Endodermal cell (in vitro differentiated cells): ENCODE measurements at regions not wholly inside any gene's neighbourhood (a gene's known extent, or its start where the extent isn't known, plus 50 kb on each side); places are given as distances from the start of the nearest gene placed in this dataset.

Experiments
- DNase-seq: peaks from one replicate; pipeline ENCODE4 v3.0.0-alpha.2; 2017
- H3K27ac ChIP-seq: 2 replicates; pipeline ENCODE4 v1.5.1; 2013; ENCODE audit warnings: mild to moderate bottlenecking, low read depth, low read length, moderate library complexity
- H3K27me3 ChIP-seq: 2 replicates; pipeline ENCODE4 v1.6.1; 2013; ENCODE audit warnings: mild to moderate bottlenecking, low read length, moderate library complexity; ENCODE audit not compliant: insufficient read depth, control insufficient read depth, poor library complexity, severe bottlenecking
- H3K36me3 ChIP-seq: 2 replicates; pipeline ENCODE4 v1.7.0; 2013; ENCODE audit warnings: mild to moderate bottlenecking, low read length, moderate library complexity; ENCODE audit not compliant: control insufficient read depth, insufficient read depth
- H3K4me1 ChIP-seq: one replicate; pipeline ENCODE4 v1.7.0; 2013; ENCODE audit warnings: low read length; ENCODE audit not compliant: control insufficient read depth, insufficient read depth
- H3K4me3 ChIP-seq: 2 replicates; pipeline ENCODE4 v1.5.1; 2013; ENCODE audit warnings: mild to moderate bottlenecking, low read length, moderate library complexity
- H3K9ac ChIP-seq: 2 replicates; pipeline ENCODE4 v1.6.1; 2013; ENCODE audit warnings: mild to moderate bottlenecking, low read length, moderate library complexity; ENCODE audit not compliant: poor library complexity, severe bottlenecking; ENCODE audit errors: extremely low read depth
- H3K9me3 ChIP-seq: 2 replicates; pipeline ENCODE4 v1.6.1; 2013; ENCODE audit warnings: mild to moderate bottlenecking, low read length, moderate library complexity; ENCODE audit not compliant: control insufficient read depth
- H3K27ac Mint-ChIP-seq: 2 replicates; pipeline ENCODE4 v1.8.0; 2020; ENCODE audit warnings: mixed read lengths
- H3K27me3 Mint-ChIP-seq: 2 replicates; pipeline ENCODE4 v1.8.0; 2021; ENCODE audit warnings: mild to moderate bottlenecking, mixed read lengths; ENCODE audit not compliant: insufficient read depth
- H3K36me3 Mint-ChIP-seq: 2 replicates; pipeline ENCODE4 v1.8.0; 2020; ENCODE audit warnings: low read depth, mixed read lengths
- H3K4me1 Mint-ChIP-seq: 2 replicates; pipeline ENCODE4 v1.8.0; 2020; ENCODE audit warnings: mixed read lengths
- H3K4me3 Mint-ChIP-seq: 2 replicates; pipeline ENCODE4 v1.8.0; 2020; ENCODE audit warnings: mild to moderate bottlenecking, moderate library complexity, mixed read lengths
- H3K9me3 Mint-ChIP-seq: 2 replicates; pipeline ENCODE4 v1.8.0; 2020; ENCODE audit warnings: mild to moderate bottlenecking, mixed read lengths
- CTCF ChIP-seq: fragments of 200-600 bp; sonication (generic); conservative IDR thresholded peaks from 2 replicates; pipeline ENCODE4 v1.5.0; 2021; ENCODE audit warnings: antibody characterized with exemption, mild to moderate bottlenecking
- WGBS, 2 experiments: methylation state at CpG; one replicate each; pipeline versions ENCODE4 v1.1.5 to v1.1.7; 2013; ENCODE audit warnings: missing lambda C conversion rate in 2 of 2, mixed read lengths in 1 of 2; ENCODE audit not compliant: insufficient coverage in 1 of 2, insufficient read length in 1 of 2; 5-methylcytosine and 5-hydroxymethylcytosine counted together

- WGBS, 2 experiments: 91 to 92% methylated on average over 12 to 13 of the region's 13 CpGs
- H3K4me1 Mint-ChIP-seq: no peaks in the 10 kb centered on the region
- H3K36me3 Mint-ChIP-seq: no peaks in the 10 kb centered on the region
- no peak overlapping the region for H3K27ac Mint-ChIP-seq
- Histone ChIP-seq H3K27me3 (no peaks in the 10 kb centered on the region), H3K4me3 (no peak overlapping the region), H3K4me1 (no peaks in the 10 kb centered on the region), H3K9me3 (no peaks in the 10 kb centered on the region), H3K27ac (no peak overlapping the region), H3K36me3 (no peaks in the 10 kb centered on the region), H3K9ac (no peak overlapping the region)
- peak; percentile 5 for DNase-seq
- no peak overlapping the region for H3K4me3 Mint-ChIP-seq
- peaks cover under 1% of the 10 kb centered on the region for H3K27me3 Mint-ChIP-seq
- TF ChIP-seq CTCF: no peak
- no peaks in the 10 kb centered on the region for H3K9me3 Mint-ChIP-seq
Measured at GRCh38 chr17:77592106-77592865, 366.2 kb upstream of the TNRC6C start.

- no peak for TF ChIP-seq CTCF
- Mint-ChIP-seq H3K27me3 (no peaks in the 10 kb centered on the region), H3K4me3 (no peak overlapping the region), H3K27ac (no peak overlapping the region), H3K9me3 (no peaks in the 10 kb centered on the region), H3K4me1 (no peaks in the 10 kb centered on the region), H3K36me3 (no peaks in the 10 kb centered on the region)
- no peak overlapping the region for H3K27ac ChIP-seq
- 89 to 90% methylated on average over 2 to 5 of the region's 5 CpGs for WGBS, 2 experiments
- H3K36me3 ChIP-seq: no peaks in the 10 kb centered on the region
- H3K9ac ChIP-seq: no peak overlapping the region
- no peaks in the 10 kb centered on the region for H3K9me3 ChIP-seq
- H3K4me1 ChIP-seq: no peaks in the 10 kb centered on the region
- H3K27me3 ChIP-seq: no peaks in the 10 kb centered on the region
- no peak overlapping the region for H3K4me3 ChIP-seq
- DNase-seq: no peak
Measured at GRCh38 chr17:77593081-77593480, 365.4 kb upstream of the TNRC6C start.

- H3K4me1 ChIP-seq: no peaks in the 10 kb centered on the region
- peak; percentile 37 for DNase-seq
- Mint-ChIP-seq H3K9me3 (no peaks in the 10 kb centered on the region), H3K27ac (no peak overlapping the region), H3K4me3 (no peak overlapping the region), H3K4me1 (no peaks in the 10 kb centered on the region), H3K36me3 (no peaks in the 10 kb centered on the region), H3K27me3 (no peaks in the 10 kb centered on the region)
- 95% methylated on average over 7 of the region's 7 CpGs for WGBS, 2 experiments
- H3K27me3 ChIP-seq: no peaks in the 10 kb centered on the region
- no peaks in the 10 kb centered on the region for H3K9me3 ChIP-seq
- no peak overlapping the region for H3K27ac ChIP-seq
- H3K36me3 ChIP-seq: no peaks in the 10 kb centered on the region
- H3K9ac ChIP-seq: no peak overlapping the region
- no peak for TF ChIP-seq CTCF
- H3K4me3 ChIP-seq: no peak overlapping the region
Measured at GRCh38 chr17:77594416-77595209, 363.9 kb upstream of the TNRC6C start.
